IMR-90 (cell line): ENCODE measurements at regions not wholly inside any gene's neighbourhood (a gene's known extent, or its start where the extent isn't known, plus 50 kb on each side); places are given as distances from the start of the nearest gene placed in this dataset.

Experiments used
- ATAC-seq: fragments of 200-7000 bp; cut with Tn5 transposase; 2 replicates; pipeline ENCODE4 v1.9.1; 2020; ENCODE audit warnings: low read depth, mild to moderate bottlenecking, moderate library complexity
- BruUV-seq: library from RNA; stranded (reverse); fragments of 400-500 nt; replicated peaks from 2 replicates; lab custom pipeline; 2021; lab: Mats Ljungman, UMichigan
- CTCF ChIA-PET: fragments of 300-600 bp; formaldehyde crosslinking; extraction: SDS; loops from one replicate; lab custom pipeline; 2021; ENCODE audit warnings: antibody characterized with exemption; lab: Yijun Ruan, JAX
- POLR2A ChIA-PET: fragments of 300-600 bp; sonication (Branson Sonifier 250); formaldehyde crosslinking; loops from one replicate; lab custom pipeline; 2022; ENCODE audit warnings: antibody characterized with exemption; ENCODE audit not compliant: unreplicated experiment; lab: Charles Lee
- DNase-seq: peaks from one replicate; pipeline ENCODE4 v3.0.0; 2013
- H2AFZ ChIP-seq: replicated peaks from 2 replicates; pipeline ENCODE3; 2013; ENCODE audit warnings: low read length, mild to moderate bottlenecking; ENCODE audit not compliant: poor library complexity
- H2AK5ac ChIP-seq: 2 replicates; pipeline ENCODE4 v1.6.1; 2013; ENCODE audit warnings: low read depth, low read length, inconsistent platforms
- H2AK9ac ChIP-seq: replicated peaks from 2 replicates; pipeline ENCODE3; 2013; ENCODE audit warnings: mild to moderate bottlenecking, low read depth, low read length, moderate library complexity; ENCODE audit not compliant: poor library complexity
- H2BK120ac ChIP-seq: 2 replicates; pipeline ENCODE4 v1.6.1; 2013; ENCODE audit warnings: low read depth, low read length, inconsistent platforms
- H2BK15ac ChIP-seq: 3 replicates; pipeline ENCODE4 v1.6.1; 2013; ENCODE audit warnings: low read depth, low read length, inconsistent platforms
- H2BK20ac ChIP-seq: 2 replicates; pipeline ENCODE4 v1.6.1; 2013; ENCODE audit warnings: low read depth, mild to moderate bottlenecking, inconsistent platforms, low read length, moderate library complexity
- H2BK5ac ChIP-seq: 2 replicates; pipeline ENCODE4 v1.6.1; 2013; ENCODE audit warnings: mild to moderate bottlenecking, low read depth, low read length, inconsistent platforms; ENCODE audit not compliant: poor library complexity, severe bottlenecking
- H3K14ac ChIP-seq: replicated peaks from 2 replicates; pipeline ENCODE4 v1.6.1; 2013; ENCODE audit warnings: low read depth, low read length, inconsistent platforms
- H3K18ac ChIP-seq: 2 replicates; pipeline ENCODE4 v1.6.1; 2013; ENCODE audit warnings: low read depth, low read length, control low read depth
- H3K23ac ChIP-seq: 2 replicates; pipeline ENCODE4 v1.6.1; 2013; ENCODE audit warnings: low read depth, low read length, inconsistent platforms
- H3K27ac ChIP-seq: 2 replicates; pipeline ENCODE4 v1.5.1; 2013; ENCODE audit warnings: mild to moderate bottlenecking, control low read depth, low read length; ENCODE audit not compliant: insufficient read depth
- H3K27me3 ChIP-seq: 2 replicates; pipeline ENCODE4 v1.6.1; 2013; ENCODE audit warnings: low read length; ENCODE audit not compliant: control insufficient read depth, insufficient read depth
- H3K36me3 ChIP-seq: 2 replicates; pipeline ENCODE4 v1.6.1; 2013; ENCODE audit warnings: low read length, mixed read lengths; ENCODE audit not compliant: control insufficient read depth, insufficient read depth
- H3K4ac ChIP-seq: 2 replicates; pipeline ENCODE4 v1.6.1; 2013; ENCODE audit warnings: low read depth, low read length, inconsistent platforms
- H3K4me1 ChIP-seq: 2 replicates; pipeline ENCODE4 v1.6.1; 2013; ENCODE audit warnings: low read length, mixed read lengths; ENCODE audit not compliant: control insufficient read depth, insufficient read depth
- H3K4me2 ChIP-seq: 2 replicates; pipeline ENCODE4 v1.6.1; 2013; ENCODE audit warnings: low read depth, mild to moderate bottlenecking, control low read depth, low read length, moderate library complexity
- H3K4me3 ChIP-seq: 2 replicates; pipeline ENCODE4 v1.5.1; 2013; ENCODE audit warnings: low read depth, mild to moderate bottlenecking, control low read depth, low read length, moderate library complexity; ENCODE audit not compliant: insufficient read depth
- H3K56ac ChIP-seq: 2 replicates; pipeline ENCODE4 v1.6.1; 2013; ENCODE audit warnings: low read length, inconsistent platforms; ENCODE audit not compliant: insufficient read depth; ENCODE audit errors: extremely low read depth
- H3K79me1 ChIP-seq, 2 experiments: 2 replicates each; pipeline ENCODE4 v1.6.1; 2013; ENCODE audit warnings: low read length in 2 of 2, inconsistent platforms in 1 of 2, low read depth in 1 of 2
- H3K9ac ChIP-seq: 2 replicates; pipeline ENCODE4 v1.6.1; 2013; ENCODE audit warnings: low read depth, low read length, control low read depth
- H3K9me1 ChIP-seq: 2 replicates; pipeline ENCODE4 v1.6.1; 2013; ENCODE audit warnings: low read length, inconsistent platforms; ENCODE audit not compliant: insufficient read depth
- H3K9me3 ChIP-seq: 2 replicates; pipeline ENCODE4 v1.6.1; 2013; ENCODE audit warnings: low read length; ENCODE audit not compliant: control insufficient read depth, insufficient read depth
- H4K20me1 ChIP-seq: 2 replicates; pipeline ENCODE4 v1.6.1; 2013; ENCODE audit warnings: low read length, inconsistent platforms; ENCODE audit not compliant: insufficient read depth
- H4K5ac ChIP-seq: 2 replicates; pipeline ENCODE4 v1.6.1; 2013; ENCODE audit warnings: mild to moderate bottlenecking, low read depth, low read length, control low read depth
- H4K8ac ChIP-seq, 2 experiments: 2 replicates each; pipeline ENCODE4 v1.6.1; 2013; ENCODE audit warnings: low read depth in 2 of 2, low read length in 2 of 2, control low read depth in 1 of 2, inconsistent platforms in 1 of 2
- H4K91ac ChIP-seq: 2 replicates; pipeline ENCODE4 v1.6.1; 2013; ENCODE audit warnings: low read depth, low read length, inconsistent platforms; ENCODE audit not compliant: insufficient read depth
- MAFK ChIP-seq: IDR thresholded peaks from 2 replicates; pipeline ENCODE4 v1.6.1; 2012; ENCODE audit warnings: low read depth, low read length, improper control_type of control experiment
- NFE2L2 ChIP-seq: fragments of 150-350 bp; IDR thresholded peaks from 2 replicates; pipeline ENCODE4 v1.6.1; 2016; ENCODE audit warnings: low read depth, mild to moderate bottlenecking, low read length
- WGBS, 2 experiments: methylation state at CpG; one replicate each; pipeline versions ENCODE4 v1.1.5 to v1.1.7; 2013; ENCODE audit warnings: missing lambda C conversion rate in 2 of 2; ENCODE audit not compliant: insufficient read length in 1 of 2; ENCODE audit errors: extremely low coverage in 2 of 2; 5-methylcytosine and 5-hydroxymethylcytosine counted together
- dilution Hi-C: fragments of 300-500 bp; cut with HindIII; formaldehyde crosslinking; loops from one replicate; pipeline ENCODE4 v1.14.3; 2018; ENCODE audit warnings: low sequenced_read_pairs; ENCODE audit not compliant: unreplicated experiment
- in situ Hi-C: fragments of 300-500 bp; cut with MboI; formaldehyde crosslinking; loops from 3 replicates; pipeline ENCODE4 v1.14.3; 2019; ENCODE audit warnings: low sequenced_read_pairs, inconsistent platforms, mixed read lengths
- intact Hi-C: fragments of 100-400 bp; cut with micrococcal nuclease; formaldehyde crosslinking; loops from 2 replicates; pipeline ENCODE4 v1.10.0; 2022

DNA sequence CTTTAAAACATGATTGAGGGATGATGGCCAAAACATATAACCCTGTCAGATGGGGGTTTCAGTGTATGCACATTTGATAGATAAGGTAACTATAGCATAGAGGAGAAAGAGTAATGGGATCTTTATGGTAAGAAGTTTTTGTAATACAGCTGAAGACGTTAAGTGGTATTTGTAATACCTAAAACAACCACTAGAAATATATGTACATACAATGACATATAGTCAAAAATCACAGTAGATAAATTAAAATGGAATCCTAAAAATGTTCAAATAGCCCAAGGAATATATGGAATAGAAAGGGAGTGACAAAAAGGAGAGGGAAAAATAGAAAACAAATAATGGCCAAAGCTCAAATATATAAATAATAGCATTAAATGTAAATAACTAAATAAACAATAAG, 371.3 kb upstream of the FSTL5 start:
- H2AFZ ChIP-seq = no peak overlapping the region
- no peak overlapping the region for H3K23ac ChIP-seq
- TF ChIP-seq NFE2L2 (no peak), MAFK (no peak)
- no peak overlapping the region for H3K4ac ChIP-seq
- no peak overlapping the region for H3K4me2 ChIP-seq
- no peaks in the 10 kb centered on the region for H3K36me3 ChIP-seq
- H3K4me1 ChIP-seq = no peaks in the 10 kb centered on the region
- H3K79me1 ChIP-seq = no peaks in the 10 kb centered on the region
- no peak overlapping the region for H4K91ac ChIP-seq
- no peak overlapping the region for H4K5ac ChIP-seq
- WGBS, 2 experiments = no CpG with 5 or more reads among the region's 1 CpG
- dilution Hi-C loops (no loop called here), intact Hi-C loops (no loop called here), in situ Hi-C loops (no loop called here)
- DNase-seq = no peak
- H3K14ac ChIP-seq = no peak overlapping the region
- no peak overlapping the region for H2BK15ac ChIP-seq
- no peak overlapping the region for H3K27ac ChIP-seq
- no peak overlapping the region for H2AK5ac ChIP-seq
- H2BK120ac ChIP-seq = no peak overlapping the region
- peaks cover 11% of the 10 kb centered on the region for H3K9me3 ChIP-seq
- H3K27me3 ChIP-seq = no peaks in the 10 kb centered on the region
- no peak for ATAC-seq
- H3K18ac ChIP-seq = no peak overlapping the region
- H4K8ac ChIP-seq = no peak overlapping the region
- H4K20me1 ChIP-seq = no peaks in the 10 kb centered on the region
- POLR2A ChIA-PET = no interaction called here
- no peak overlapping the region for H2BK20ac ChIP-seq
- no peak overlapping the region for H3K56ac ChIP-seq
- BruUV-seq = no TSS peak
- CTCF ChIA-PET = no interaction called here
- H3K9ac ChIP-seq = no peak overlapping the region
- no peaks in the 10 kb centered on the region for H3K9me1 ChIP-seq
- H2AK9ac ChIP-seq = no peak overlapping the region
- H3K4me3 ChIP-seq = no peak overlapping the region
- no peak overlapping the region for H2BK5ac ChIP-seq
